ENCODE measurements at regions not wholly inside any gene's neighbourhood (a gene's known extent, or its start where the extent isn't known, plus 50 kb on each side); places are given as distances from the start of the nearest gene placed in this dataset.

DNA sequence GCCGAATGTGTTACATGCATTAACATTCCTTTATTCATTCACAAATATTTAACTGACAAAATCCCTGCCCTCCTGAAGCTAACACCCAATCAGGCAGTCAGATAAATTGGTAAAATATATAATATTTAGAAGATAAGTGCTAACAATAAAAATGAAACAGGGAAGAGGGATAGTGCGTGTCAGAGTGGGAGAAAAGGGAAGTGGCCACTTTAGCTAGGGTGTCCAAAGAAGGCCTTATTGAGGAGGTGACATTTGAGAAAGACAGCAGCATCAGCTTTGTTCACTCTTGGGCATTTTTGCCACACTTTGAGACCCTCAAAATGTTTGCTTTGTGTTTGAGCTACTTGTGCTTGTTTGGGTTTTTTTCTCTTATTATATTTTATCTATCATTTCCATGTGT, 317.8 kb downstream of the SNX13 start:
- TF ChIP-seq EZH2 (IDR thresholded peaks at IDR 0.05; ENCODE audit: low read depth), result no peak
- TF ChIP-seq, protein P1, sequence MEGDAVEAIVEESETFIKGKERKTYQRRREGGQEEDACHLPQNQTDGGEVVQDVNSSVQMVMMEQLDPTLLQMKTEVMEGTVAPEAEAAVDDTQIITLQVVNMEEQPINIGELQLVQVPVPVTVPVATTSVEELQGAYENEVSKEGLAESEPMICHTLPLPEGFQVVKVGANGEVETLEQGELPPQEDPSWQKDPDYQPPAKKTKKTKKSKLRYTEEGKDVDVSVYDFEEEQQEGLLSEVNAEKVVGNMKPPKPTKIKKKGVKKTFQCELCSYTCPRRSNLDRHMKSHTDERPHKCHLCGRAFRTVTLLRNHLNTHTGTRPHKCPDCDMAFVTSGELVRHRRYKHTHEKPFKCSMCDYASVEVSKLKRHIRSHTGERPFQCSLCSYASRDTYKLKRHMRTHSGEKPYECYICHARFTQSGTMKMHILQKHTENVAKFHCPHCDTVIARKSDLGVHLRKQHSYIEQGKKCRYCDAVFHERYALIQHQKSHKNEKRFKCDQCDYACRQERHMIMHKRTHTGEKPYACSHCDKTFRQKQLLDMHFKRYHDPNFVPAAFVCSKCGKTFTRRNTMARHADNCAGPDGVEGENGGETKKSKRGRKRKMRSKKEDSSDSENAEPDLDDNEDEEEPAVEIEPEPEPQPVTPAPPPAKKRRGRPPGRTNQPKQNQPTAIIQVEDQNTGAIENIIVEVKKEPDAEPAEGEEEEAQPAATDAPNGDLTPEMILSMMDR (conservative IDR thresholded peaks at IDR 0.05), result no peak
- BruUV-seq (replicated peaks), result no TSS peak

DNA sequence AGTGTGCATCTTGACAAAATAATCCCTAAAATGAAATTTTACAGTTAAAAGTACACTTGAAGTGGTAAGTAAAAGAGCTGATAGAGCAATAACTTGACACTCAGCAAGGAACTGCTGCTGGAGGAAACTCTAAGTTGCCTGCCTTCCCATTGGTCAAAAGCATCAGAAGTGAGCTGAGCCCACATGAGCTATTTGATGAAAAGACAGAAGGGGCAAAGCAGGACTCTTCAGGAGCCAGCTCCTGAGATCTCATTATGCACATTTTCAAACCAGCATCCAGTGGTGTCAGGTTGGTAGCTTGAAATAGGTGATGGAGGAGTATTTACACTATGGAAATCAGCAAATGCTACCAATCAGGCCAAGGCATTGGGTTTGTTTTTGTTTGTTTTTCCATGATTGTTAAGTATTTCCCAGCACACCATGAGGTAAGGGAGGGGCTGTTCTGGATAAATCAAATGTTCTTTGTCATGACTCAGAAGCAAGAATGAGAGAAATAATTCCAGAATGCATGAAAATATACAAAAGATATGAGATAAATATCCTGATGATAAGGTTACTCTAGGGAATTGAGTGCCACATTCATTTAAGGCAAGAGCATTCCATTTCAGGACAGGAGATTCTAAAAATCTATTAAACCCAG, 316.6 kb downstream of the SNX13 start:
- CTCF ChIA-PET, result no interaction called here
- POLR2A ChIA-PET (ENCODE audit: unreplicated experiment), result no interaction called here
- no peak overlapping the region for H3K27ac ChIP-seq
- no peaks in the 10 kb centered on the region for H4K20me1 ChIP-seq (ENCODE audit: insufficient read depth)
- no peaks in the 10 kb centered on the region for H3K36me3 ChIP-seq (ENCODE audit: low read depth)
- peaks cover 22% of the 10 kb centered on the region for H3K4me1 ChIP-seq (replicated peaks; ENCODE audit: insufficient read depth)
- no peaks in the 10 kb centered on the region for H3K27me3 ChIP-seq (ENCODE audit: insufficient read depth, low read depth)
- H3K9me3 ChIP-seq (ENCODE audit: insufficient read depth, low read depth), result no peaks in the 10 kb centered on the region; the same call in 1 of the 2 replicates
- peaks cover 10% of the 10 kb centered on the region for H3F3A ChIP-seq (ENCODE audit: insufficient read depth, low read depth)
- H3K4me3 ChIP-seq, result no peak overlapping the region
- BruUV-seq (replicated peaks), result no TSS peak
- DNase-seq, result no peak
- no peak overlapping the region for H3K4me2 ChIP-seq
- H2AFZ ChIP-seq, result no peak overlapping the region
- no peaks in the 10 kb centered on the region for H3K79me2 ChIP-seq (ENCODE audit: low read depth)
- intact Hi-C loops (cut with micrococcal nuclease; ENCODE audit: unreplicated experiment), result no loop called here
- H3K9me2 ChIP-seq (ENCODE audit: insufficient read depth), result no peaks in the 10 kb centered on the region
- TF ChIP-seq EZH2 (IDR thresholded peaks at IDR 0.05; ENCODE audit: low read depth), result no peak
- TF ChIP-seq, protein P1 (conservative IDR thresholded peaks at IDR 0.05), result no peak

More for the DNA sequence above, 317.8 kb downstream of the SNX13 start:
- H3K9me3 ChIP-seq (ENCODE audit: insufficient read depth, low read depth), result no peaks in the 10 kb centered on the region; the same call in 1 of the 2 replicates
- no peak overlapping the region for H3K27ac ChIP-seq
- DNase-seq, result no peak
- no peaks in the 10 kb centered on the region for H3K9me2 ChIP-seq (ENCODE audit: insufficient read depth)
- no peak overlapping the region for H2AFZ ChIP-seq
- peaks cover 19% of the 10 kb centered on the region for H3F3A ChIP-seq (ENCODE audit: insufficient read depth, low read depth)
- H3K27me3 ChIP-seq (ENCODE audit: insufficient read depth, low read depth), result no peaks in the 10 kb centered on the region
- ChIA-PET POLR2A (ENCODE audit: unreplicated experiment) (no interaction called here), CTCF (no interaction called here)
- H3K79me2 ChIP-seq (ENCODE audit: low read depth), result no peaks in the 10 kb centered on the region
- peaks cover 34% of the 10 kb centered on the region for H3K4me1 ChIP-seq (replicated peaks; ENCODE audit: insufficient read depth)
- no peak overlapping the region for H3K4me2 ChIP-seq
- H3K36me3 ChIP-seq (ENCODE audit: low read depth), result no peaks in the 10 kb centered on the region
- no peaks in the 10 kb centered on the region for H4K20me1 ChIP-seq (ENCODE audit: insufficient read depth)
- intact Hi-C loops (cut with micrococcal nuclease; ENCODE audit: unreplicated experiment), result no loop called here
- H3K4me3 ChIP-seq, result no peak overlapping the region

DNA sequence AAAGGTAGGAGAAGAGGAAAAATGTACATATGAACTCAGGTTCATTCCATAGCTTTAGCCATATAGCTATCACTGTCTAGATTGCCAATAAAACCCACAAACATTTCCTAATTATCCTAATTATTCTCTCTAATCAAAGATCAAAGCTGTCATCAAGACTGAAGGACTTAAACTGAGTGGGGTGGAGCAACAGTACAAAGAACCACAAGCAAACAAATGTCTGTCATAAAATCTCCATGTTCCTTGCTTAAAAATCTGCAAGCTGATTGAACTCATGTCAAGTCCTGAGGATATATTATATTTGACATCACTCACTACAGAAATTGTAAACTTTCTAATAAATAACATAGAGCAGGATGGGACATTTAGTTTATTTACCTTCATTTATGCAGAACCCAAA, 315.9 kb downstream of the SNX13 start:
- no peak for TF ChIP-seq EZH2 (IDR thresholded peaks at IDR 0.05; ENCODE audit: low read depth)
- TF ChIP-seq, protein P1 (conservative IDR thresholded peaks at IDR 0.05), result no peak
- BruUV-seq (replicated peaks), result no TSS peak
- no peak overlapping the region for H3K27ac ChIP-seq
- no peak overlapping the region for H3K4me3 ChIP-seq
- ChIA-PET CTCF (no interaction called here), POLR2A (ENCODE audit: unreplicated experiment) (interaction anchor here (0.6 kb wide), 1 partner anchor 196 kb away, joined by 6 read pairs; no protein-coding TSS in a partner anchor)
- no peaks in the 10 kb centered on the region for H3K36me3 ChIP-seq (ENCODE audit: low read depth)
- no peak overlapping the region for H2AFZ ChIP-seq
- no peak for DNase-seq
- no peak overlapping the region for H3K4me2 ChIP-seq
- H3K79me2 ChIP-seq (ENCODE audit: low read depth), result no peaks in the 10 kb centered on the region
- peaks cover 2% of the 10 kb centered on the region; the same call in 1 of the 2 replicates for H3F3A ChIP-seq (ENCODE audit: insufficient read depth, low read depth)
- no peaks in the 10 kb centered on the region for H3K9me2 ChIP-seq (ENCODE audit: insufficient read depth)
- H4K20me1 ChIP-seq (ENCODE audit: insufficient read depth), result no peaks in the 10 kb centered on the region
- no peaks in the 10 kb centered on the region for H3K27me3 ChIP-seq (ENCODE audit: insufficient read depth, low read depth)
- no peaks in the 10 kb centered on the region; the same call in 1 of the 2 replicates for H3K9me3 ChIP-seq (ENCODE audit: insufficient read depth, low read depth)
- intact Hi-C loops (cut with micrococcal nuclease; ENCODE audit: unreplicated experiment), result no loop called here
- peaks cover 15% of the 10 kb centered on the region for H3K4me1 ChIP-seq (replicated peaks; ENCODE audit: insufficient read depth)

Data from PC-9 (cell line).